Aorta (tissue), 5 donors: ENCODE measurements at regions not wholly inside any gene's neighbourhood (a gene's known extent, or its start where the extent isn't known, plus 50 kb on each side); places are given as distances from the start of the nearest gene placed in this dataset.
"Not testable (repeated sequence)": the region's sequence is repeated elsewhere in the genome, so short reads cannot be mapped to it uniquely, and the experiment has no call there.

Source experiments
- ATAC-seq: fragments of 200-7000 bp; cut with Tn5 transposase; one replicate; pipeline ENCODE4 v1.9.1; 2022; ENCODE audit warnings: moderate library complexity; ENCODE audit not compliant: low FRiP score
- DNase-seq, 2 donors: peaks; one replicate each; pipeline ENCODE4 v3.0.0-alpha.2; 2020
- H3K27ac ChIP-seq, 2 donors: one replicate each; pipeline ENCODE4 v1.5.1; 2013; ENCODE audit warnings: low read length in 2 of 2, mild to moderate bottlenecking in 2 of 2, moderate library complexity in 2 of 2, control low read depth in 1 of 2, inconsistent platforms in 1 of 2, low read depth in 1 of 2
- H3K27me3 ChIP-seq, 2 donors: one replicate each; pipeline ENCODE4 v1.6.1; 2013; ENCODE audit warnings: control low read depth in 1 of 2, low read length in 1 of 2, mild to moderate bottlenecking in 1 of 2, moderate library complexity in 1 of 2; ENCODE audit not compliant: insufficient read depth in 2 of 2, control insufficient read depth in 1 of 2
- H3K36me3 ChIP-seq, 2 donors: one replicate each; pipeline ENCODE4 v1.6.1; 2013; ENCODE audit warnings: control low read depth in 1 of 2, low read length in 1 of 2, mild to moderate bottlenecking in 1 of 2; ENCODE audit not compliant: insufficient read depth in 2 of 2, control insufficient read depth in 1 of 2
- H3K4me1 ChIP-seq, 2 donors: one replicate each; pipeline ENCODE4 v1.6.1; 2013; ENCODE audit warnings: low read length in 2 of 2, control low read depth in 1 of 2, mild to moderate bottlenecking in 1 of 2, moderate library complexity in 1 of 2; ENCODE audit not compliant: insufficient read depth in 2 of 2, control insufficient read depth in 1 of 2
- H3K4me3 ChIP-seq, 2 donors: one replicate each; pipeline ENCODE4 v1.5.1; 2013; ENCODE audit warnings: low read length in 2 of 2, control low read depth in 1 of 2, mild to moderate bottlenecking in 1 of 2
- H3K9me3 ChIP-seq: one replicate; pipeline ENCODE4 v1.6.1; 2013; ENCODE audit warnings: mild to moderate bottlenecking, low read length; ENCODE audit not compliant: control insufficient read depth
- WGBS, 2 donors: extraction: QIAGEN DNeasy Blood & Tissue Kit; methylation state at CpG; one replicate each; pipeline ENCODE4 v1.1.7; 2013; 5-methylcytosine and 5-hydroxymethylcytosine counted together
- intact Hi-C, 2 donors: fragments of 100-400 bp; cut with DNase I; formaldehyde crosslinking; loops; one replicate each; pipeline versions ENCODE4 v1.14.2 to v1.15.0; 2022
- donor health status: healthy with polysubstance abuse.
- donor health status: Bipolar disorder and iron deficiency.
- donor health status: DM: no; HTN: no; CAD: no.
- donor health status: DM: no; HTN: no; CAD: no.
- donor health status: DM: yes; HTN: yes; CAD: no.

GRCh38 chr4:95898226-95898625, 58.3 kb downstream of the PDHA2 start:
- intact Hi-C loops, result no loop called here
- Histone ChIP-seq H3K27me3 (no peaks in the 10 kb centered on the region), H3K4me1 (no peaks in the 10 kb centered on the region), H3K36me3 (no peaks in the 10 kb centered on the region), H3K27ac (no peak overlapping the region), H3K4me3 (no peak overlapping the region), H3K9me3 (no peaks in the 10 kb centered on the region)
- DNase-seq (no peak), ATAC-seq (no peak)
- WGBS, 2 donors, result 90 to 92% methylated on average over 2 of the region's 2 CpGs

DNA sequence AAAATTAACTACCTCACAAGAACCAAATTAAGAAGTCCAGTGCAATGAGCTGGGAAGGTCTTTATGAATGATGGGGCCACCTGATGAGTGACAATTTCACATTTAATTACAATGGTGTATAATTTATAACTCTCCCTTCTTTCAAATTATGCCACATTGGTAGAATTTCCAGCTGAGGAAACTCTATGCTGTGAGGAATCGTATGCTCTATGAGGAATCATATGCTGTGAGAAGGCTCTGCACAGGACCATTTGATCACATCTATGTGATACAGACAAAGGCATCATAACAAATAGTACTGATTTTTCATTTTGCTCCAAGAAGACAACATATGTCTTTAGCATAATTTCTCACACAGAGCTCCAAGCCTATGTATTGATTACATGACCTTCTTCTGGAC, 69.3 kb downstream of the PDHA2 start:
- WGBS, 2 donors, result 77 to 80% methylated on average over 1 of the region's 1 CpG

GRCh38 chr4:95910749-95911148, 70.9 kb downstream of the PDHA2 start:
- H3K9me3 ChIP-seq, result no peaks in the 10 kb centered on the region
- no peak overlapping the region for H3K4me3 ChIP-seq
- intact Hi-C loops, result no loop called here
- WGBS, 2 donors, result 69 to 74% methylated on average over 2 of the region's 2 CpGs
- no peaks in the 10 kb centered on the region for H3K27me3 ChIP-seq
- DNase-seq (no peak), ATAC-seq (no peak)
- no peaks in the 10 kb centered on the region for H3K4me1 ChIP-seq
- H3K27ac ChIP-seq, result no peak overlapping the region
- no peaks in the 10 kb centered on the region for H3K36me3 ChIP-seq

More for the DNA sequence above, 69.3 kb downstream of the PDHA2 start:
- Histone ChIP-seq H3K36me3 (no peaks in the 10 kb centered on the region), H3K9me3 (no peaks in the 10 kb centered on the region), H3K27me3 (no peaks in the 10 kb centered on the region), H3K27ac (no peak overlapping the region), H3K4me3 (no peak overlapping the region), H3K4me1 (no peaks in the 10 kb centered on the region)
- intact Hi-C loops, result no loop called here
- DNase-seq (no peak), ATAC-seq (no peak)

DNA sequence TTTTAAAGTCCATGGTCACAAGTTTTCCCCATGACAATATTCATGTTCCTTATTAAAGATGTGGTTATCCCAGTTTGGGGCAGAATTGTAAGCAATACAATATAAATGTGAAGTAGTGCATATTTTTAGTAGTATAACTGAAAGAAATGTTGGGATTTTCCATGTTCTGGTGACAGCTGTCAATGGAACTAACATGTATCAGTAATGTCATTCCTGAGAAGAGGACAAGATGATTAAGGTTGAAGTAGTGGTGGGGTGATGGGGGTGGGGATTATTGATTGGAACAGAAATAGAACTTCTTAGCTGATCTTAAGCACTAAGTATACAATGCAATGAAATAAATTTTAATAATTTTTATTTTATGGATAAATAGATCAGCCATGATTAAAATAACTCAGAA, 81.6 kb downstream of the PDHA2 start:
- no peak overlapping the region for H3K4me3 ChIP-seq
- H3K27me3 ChIP-seq, result no peaks in the 10 kb centered on the region
- DNase-seq (no peak), ATAC-seq (no peak)
- no peaks in the 10 kb centered on the region for H3K4me1 ChIP-seq
- intact Hi-C loops, result no loop called here
- H3K36me3 ChIP-seq, result no peaks in the 10 kb centered on the region
- no peaks in the 10 kb centered on the region for H3K9me3 ChIP-seq
- no peak overlapping the region for H3K27ac ChIP-seq

DNA sequence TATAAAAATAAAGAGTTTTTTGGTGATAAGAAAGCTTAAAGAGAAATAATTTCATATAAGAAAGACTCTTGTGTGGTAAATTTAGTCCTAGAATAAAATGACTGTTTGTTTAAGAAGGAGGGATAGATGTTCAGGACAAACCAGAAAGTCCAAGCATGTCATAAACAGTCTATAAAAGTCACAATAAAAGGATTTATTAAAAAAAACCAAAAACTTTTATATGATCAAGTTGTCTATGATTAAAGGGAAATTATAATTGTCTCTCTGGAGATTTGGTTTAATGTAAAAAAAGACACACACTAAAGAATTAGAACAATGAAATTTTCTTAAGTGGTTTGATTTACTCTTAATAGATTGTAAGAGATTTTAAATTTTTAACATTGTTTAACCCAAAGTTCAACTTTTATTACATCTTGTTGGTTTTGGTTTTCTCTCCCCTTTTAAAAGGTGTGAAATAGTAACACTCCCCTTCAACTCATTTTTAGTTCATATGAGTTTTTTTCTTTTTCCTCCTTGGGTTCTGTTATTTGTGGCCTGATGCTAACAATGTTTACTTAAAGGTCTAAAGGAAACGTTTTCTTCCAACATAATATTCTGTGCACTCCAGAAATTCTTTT, 89.7 kb downstream of the PDHA2 start:
- no peaks in the 10 kb centered on the region for H3K36me3 ChIP-seq
- DNase-seq, result no peak
- no peak overlapping the region for H3K27ac ChIP-seq
- no peak for ATAC-seq
- H3K9me3 ChIP-seq, result peaks cover 2% of the 10 kb centered on the region
- no peak overlapping the region for H3K4me3 ChIP-seq
- H3K4me1 ChIP-seq, result no peaks in the 10 kb centered on the region
- intact Hi-C loops, result no loop called here
- WGBS, 2 donors, result 38 to 41% methylated on average over 1 of the region's 1 CpG
- H3K27me3 ChIP-seq, result no peaks in the 10 kb centered on the region

DNA sequence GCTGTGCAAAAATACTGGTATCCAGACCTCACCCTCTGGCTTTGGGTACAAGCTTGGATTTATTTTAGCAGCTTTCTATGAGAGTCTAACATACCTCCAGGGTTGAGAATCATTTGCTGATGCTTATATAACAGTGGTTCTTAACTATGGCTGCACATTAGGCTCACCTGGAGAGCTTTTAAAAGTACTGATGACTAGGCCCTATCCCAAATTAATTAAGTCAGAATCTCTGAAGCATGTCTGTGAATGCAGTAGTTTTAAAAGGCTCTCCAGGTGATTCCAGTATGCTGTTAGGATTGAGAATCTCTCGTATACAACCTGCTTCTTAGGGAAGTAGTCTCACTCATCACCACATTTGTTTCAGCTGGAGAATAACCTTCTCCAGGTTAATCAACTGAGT, 99.2 kb downstream of the PDHA2 start:
- H3K27me3 ChIP-seq, result no peaks in the 10 kb centered on the region
- no peak overlapping the region for H3K27ac ChIP-seq
- WGBS, 2 donors, result 89 to 94% methylated on average over 1 of the region's 1 CpG
- H3K9me3 ChIP-seq, result no peaks in the 10 kb centered on the region
- H3K4me1 ChIP-seq, result no peaks in the 10 kb centered on the region
- intact Hi-C loops, result no loop called here
- ATAC-seq, result no peak
- no peak for DNase-seq
- no peak overlapping the region for H3K4me3 ChIP-seq
- H3K36me3 ChIP-seq, result no peaks in the 10 kb centered on the region

- intact Hi-C loops, result no loop called here
- Histone ChIP-seq H3K9me3 (no peaks in the 10 kb centered on the region), H3K27me3 (peaks cover 0 to 2% of the 10 kb centered on the region in 2 donors), H3K27ac (no peak overlapping the region), H3K4me1 (no peaks in the 10 kb centered on the region), H3K4me3 (no peak overlapping the region), H3K36me3 (peaks cover 0 to 3% of the 10 kb centered on the region in 2 donors)
- no peak for DNase-seq
- 55 to 59% methylated on average over 3 of the region's 3 CpGs for WGBS, 2 donors
- no peak for ATAC-seq
Measured at GRCh38 chr4:95949136-95949765, 109.4 kb downstream of the PDHA2 start.

DNA sequence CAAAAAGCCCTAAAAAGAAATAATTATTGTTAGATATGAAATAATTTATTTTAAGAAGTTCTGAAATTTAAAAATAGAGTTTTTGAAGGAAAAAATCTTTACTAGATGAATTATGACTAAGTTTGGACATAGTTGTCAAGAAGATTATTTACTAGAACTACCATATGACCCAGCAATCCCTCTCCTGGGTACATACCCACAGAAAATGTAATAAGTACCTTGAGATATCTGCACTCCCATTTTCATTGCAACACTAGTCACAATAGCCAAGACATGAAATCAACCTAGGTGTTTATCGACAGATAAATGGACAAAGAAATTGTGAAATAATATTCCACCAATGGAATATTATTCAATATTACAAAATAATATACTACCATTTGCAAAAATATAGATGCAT, 109.9 kb downstream of the PDHA2 start:
- peaks cover 0 to 3% of the 10 kb centered on the region in 2 donors for H3K36me3 ChIP-seq
- ATAC-seq (no peak), DNase-seq (no peak)
- H3K27me3 ChIP-seq, result peaks cover 0 to 2% of the 10 kb centered on the region in 2 donors
- H3K27ac ChIP-seq, result no peak overlapping the region
- no peak overlapping the region for H3K4me3 ChIP-seq
- no peaks in the 10 kb centered on the region for H3K4me1 ChIP-seq
- WGBS, 2 donors, result 98 to 100% methylated on average over 1 of the region's 1 CpG
- no peaks in the 10 kb centered on the region for H3K9me3 ChIP-seq
- intact Hi-C loops, result no loop called here

DNA sequence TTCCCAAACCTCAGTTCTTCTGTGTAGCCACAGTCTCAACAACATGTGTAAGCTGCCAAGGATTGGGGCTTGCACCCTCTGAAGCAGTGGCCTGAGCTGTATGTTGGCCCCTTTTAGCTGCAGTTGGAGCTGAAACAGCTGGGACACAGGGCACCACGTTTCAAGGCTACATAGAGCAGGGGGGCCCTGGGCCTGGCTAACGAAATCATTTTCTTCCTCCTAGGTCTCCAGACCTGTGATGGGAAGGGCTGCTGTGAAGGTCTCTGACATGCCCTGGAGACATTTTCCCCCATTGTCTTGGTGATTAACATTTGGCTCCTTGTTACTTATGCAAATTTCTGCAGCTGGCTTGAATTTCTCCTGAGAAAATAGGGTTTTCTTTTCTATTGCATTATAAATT, 112.6 kb downstream of the PDHA2 start:
- H3K36me3 ChIP-seq, ATAC-seq, H3K27ac ChIP-seq, H3K9me3 ChIP-seq, H3K4me3 ChIP-seq, H3K27me3 ChIP-seq, H3K4me1 ChIP-seq, DNase-seq, intact Hi-C loops: not testable (repeated sequence)
- 63 to 73% methylated on average over 2 of the region's 2 CpGs for WGBS, 2 donors
